ENCODE measurements at regions not wholly inside any gene's neighbourhood (a gene's known extent, or its start where the extent isn't known, plus 50 kb on each side); places are given as distances from the start of the nearest gene placed in this dataset.

GRCh38 chr5:117299224-117299935 lies 724.8 kb upstream of the SEMA6A start:
- DNase-seq (ENCODE audit: low spot score) = no peak

GRCh38 chr5:117296872-117297271 lies 722.2 kb upstream of the SEMA6A start:
- DNase-seq (ENCODE audit: low spot score) = no peak

GRCh38 chr5:117295941-117296340 lies 721.3 kb upstream of the SEMA6A start:
- DNase-seq (ENCODE audit: low spot score) = no peak

GRCh38 chr5:117286813-117287212 lies 712.2 kb upstream of the SEMA6A start:
- DNase-seq (ENCODE audit: low spot score) = no peak

GRCh38 chr5:117271656-117272055 lies 697.0 kb upstream of the SEMA6A start:
- DNase-seq (ENCODE audit: low spot score) = no peak

- DNase-seq (ENCODE audit: low spot score) = no peak
These were observed 691.7 kb upstream of the SEMA6A start for GRCh38 chr5:117266280-117266679.

- DNase-seq (ENCODE audit: low spot score) = no peak
These were observed 688.6 kb upstream of the SEMA6A start for GRCh38 chr5:117263231-117263630.

- no peak for DNase-seq (ENCODE audit: low spot score)
These were observed 688.0 kb upstream of the SEMA6A start for GRCh38 chr5:117262572-117263131.

GRCh38 chr5:117261948-117262571 lies 687.4 kb upstream of the SEMA6A start:
- no peak for DNase-seq (ENCODE audit: low spot score)

GRCh38 chr5:117255211-117256027 lies 680.8 kb upstream of the SEMA6A start:
- DNase-seq (ENCODE audit: low spot score) = no peak

- DNase-seq (ENCODE audit: low spot score) = no peak
These were observed 677.9 kb upstream of the SEMA6A start for GRCh38 chr5:117252566-117252965.

- DNase-seq (ENCODE audit: low spot score) = no peak
These were observed 674.6 kb upstream of the SEMA6A start for GRCh38 chr5:117249086-117249815.

- no peak for DNase-seq (ENCODE audit: low spot score)
These were observed 671.8 kb upstream of the SEMA6A start for GRCh38 chr5:117246424-117246823.

- no peak for DNase-seq (ENCODE audit: low spot score)
These were observed 670.5 kb upstream of the SEMA6A start for GRCh38 chr5:117245130-117245529.

GRCh38 chr5:117242028-117242427 lies 667.4 kb upstream of the SEMA6A start:
- DNase-seq (ENCODE audit: low spot score) = no peak

- no peak for DNase-seq (ENCODE audit: low spot score)
These were observed 662.3 kb upstream of the SEMA6A start for GRCh38 chr5:117236941-117237340.

- DNase-seq (ENCODE audit: low spot score) = no peak
These were observed 661.2 kb upstream of the SEMA6A start for GRCh38 chr5:117235786-117236185.

- no peak for DNase-seq (ENCODE audit: low spot score)
These were observed 655.8 kb upstream of the SEMA6A start for GRCh38 chr5:117230375-117230774.

GRCh38 chr5:117220730-117221129 lies 646.1 kb upstream of the SEMA6A start:
- DNase-seq (ENCODE audit: low spot score) = no peak

- DNase-seq (ENCODE audit: low spot score) = no peak
These were observed 644.2 kb upstream of the SEMA6A start for GRCh38 chr5:117218789-117219188.

GRCh38 chr5:117212866-117213265 lies 638.2 kb upstream of the SEMA6A start:
- DNase-seq (ENCODE audit: low spot score) = no peak

- DNase-seq (ENCODE audit: low spot score) = no peak
These were observed 636.2 kb upstream of the SEMA6A start for GRCh38 chr5:117210796-117211195.
